BJ (cell line): ENCODE measurements at regions not wholly inside any gene's neighbourhood (a gene's known extent, or its start where the extent isn't known, plus 50 kb on each side); places are given as distances from the start of the nearest gene placed in this dataset.

Source experiments
- CTCF ChIA-PET: fragments of 350-600 bp; formaldehyde crosslinking; extraction: SDS; loops from one replicate; lab custom pipeline; 2021; ENCODE audit warnings: antibody characterized with exemption, inconsistent platforms; lab: Yijun Ruan, JAX
- POLR2A ChIA-PET: fragments of 300-600 bp; sonication (Branson Sonifier 250); formaldehyde crosslinking; extraction: SDS; loops from one replicate; lab custom pipeline; 2021; ENCODE audit warnings: antibody characterized with exemption; lab: Charles Lee
- DNase-seq: peaks from one replicate; pipeline ENCODE4 v3.0.0-alpha.2; 2011; ENCODE audit warnings: low read depth
- H3K27me3 ChIP-seq: 2 replicates; pipeline ENCODE4 v1.6.0; 2011; ENCODE audit warnings: low read length; ENCODE audit not compliant: control insufficient read depth, insufficient read depth
- H3K36me3 ChIP-seq: 2 replicates; pipeline ENCODE4 v1.5.1; 2011; ENCODE audit warnings: low read length; ENCODE audit not compliant: control insufficient read depth, insufficient read depth
- H3K4me3 ChIP-seq: 2 replicates; pipeline ENCODE4 v1.5.1; 2011; ENCODE audit warnings: low read depth, mild to moderate bottlenecking, control low read depth, low read length
- CTCF ChIP-seq: IDR thresholded peaks from 2 replicates; pipeline ENCODE4 v1.5.1; 2011; ENCODE audit warnings: low read depth, mild to moderate bottlenecking, control low read depth, inconsistent platforms, low read length, moderate library complexity; ENCODE audit not compliant: insufficient read depth

- H3K4me3 ChIP-seq, result no peak overlapping the region
- no peak for TF ChIP-seq CTCF
- no peaks in the 10 kb centered on the region for H3K27me3 ChIP-seq
- ChIA-PET POLR2A (interaction anchor here (0.9 kb wide), 1 partner anchor 173 kb away, joined by 3 read pairs; no protein-coding TSS in a partner anchor), CTCF (interaction anchor here (1.7 kb wide), 1 partner anchor 12 kb away, joined by 4 read pairs; no protein-coding TSS in a partner anchor)
- H3K36me3 ChIP-seq, result no peaks in the 10 kb centered on the region
- DNase-seq, result no peak
Observed at GRCh38 chr6:139547804-139548203, 173.4 kb upstream of the CITED2 start.

GRCh38 chr6:139547122-139547776 is 172.8 kb upstream of the CITED2 start:
- POLR2A ChIA-PET, result interaction anchor here (0.6 to 0.9 kb wide), 2 partner anchors 164 to 172 kb away, joined by 3 to 4 read pairs; no protein-coding TSS in a partner anchor

GRCh38 chr6:139546106-139546472 is 171.6 kb upstream of the CITED2 start:
- POLR2A ChIA-PET, result no interaction called here
- Histone ChIP-seq H3K27me3 (no peaks in the 10 kb centered on the region), H3K4me3 (no peak overlapping the region), H3K36me3 (no peaks in the 10 kb centered on the region)
- no peak for TF ChIP-seq CTCF
- no peak for DNase-seq
- CTCF ChIA-PET, result no interaction called here

More at GRCh38 chr6:139547122-139547776, 172.8 kb upstream of the CITED2 start:
- no peak for DNase-seq
- no peak for TF ChIP-seq CTCF
- no peak overlapping the region for H3K4me3 ChIP-seq
- H3K36me3 ChIP-seq, result no peaks in the 10 kb centered on the region
- CTCF ChIA-PET, result no interaction called here
- no peaks in the 10 kb centered on the region for H3K27me3 ChIP-seq

GRCh38 chr6:139545206-139546105 is 171.0 kb upstream of the CITED2 start:
- H3K4me3 ChIP-seq, result no peak overlapping the region
- ChIA-PET CTCF (no interaction called here), POLR2A (no interaction called here)
- DNase-seq, result no peak
- no peak for TF ChIP-seq CTCF
- H3K27me3 ChIP-seq, result no peaks in the 10 kb centered on the region
- no peaks in the 10 kb centered on the region for H3K36me3 ChIP-seq

GRCh38 chr6:139544701-139545057 is 170.2 kb upstream of the CITED2 start:
- Histone ChIP-seq H3K4me3 (no peak overlapping the region), H3K36me3 (no peaks in the 10 kb centered on the region), H3K27me3 (no peaks in the 10 kb centered on the region)
- no peak for DNase-seq
- CTCF ChIA-PET, result no interaction called here
- TF ChIP-seq CTCF, result no peak
- POLR2A ChIA-PET, result interaction anchor here (0.5 kb wide), 1 partner anchor 8 kb away, joined by 3 read pairs; no protein-coding TSS in a partner anchor
